Renal pelvis (tissue), 1 donor: ENCODE measurements at regions not wholly inside any gene's neighbourhood (a gene's known extent, or its start where the extent isn't known, plus 50 kb on each side); places are given as distances from the start of the nearest gene placed in this dataset.

ENCODE experiments used
- DNase-seq: peaks from one replicate; pipeline ENCODE4 v3.0.0-alpha.2; 2013

DNA sequence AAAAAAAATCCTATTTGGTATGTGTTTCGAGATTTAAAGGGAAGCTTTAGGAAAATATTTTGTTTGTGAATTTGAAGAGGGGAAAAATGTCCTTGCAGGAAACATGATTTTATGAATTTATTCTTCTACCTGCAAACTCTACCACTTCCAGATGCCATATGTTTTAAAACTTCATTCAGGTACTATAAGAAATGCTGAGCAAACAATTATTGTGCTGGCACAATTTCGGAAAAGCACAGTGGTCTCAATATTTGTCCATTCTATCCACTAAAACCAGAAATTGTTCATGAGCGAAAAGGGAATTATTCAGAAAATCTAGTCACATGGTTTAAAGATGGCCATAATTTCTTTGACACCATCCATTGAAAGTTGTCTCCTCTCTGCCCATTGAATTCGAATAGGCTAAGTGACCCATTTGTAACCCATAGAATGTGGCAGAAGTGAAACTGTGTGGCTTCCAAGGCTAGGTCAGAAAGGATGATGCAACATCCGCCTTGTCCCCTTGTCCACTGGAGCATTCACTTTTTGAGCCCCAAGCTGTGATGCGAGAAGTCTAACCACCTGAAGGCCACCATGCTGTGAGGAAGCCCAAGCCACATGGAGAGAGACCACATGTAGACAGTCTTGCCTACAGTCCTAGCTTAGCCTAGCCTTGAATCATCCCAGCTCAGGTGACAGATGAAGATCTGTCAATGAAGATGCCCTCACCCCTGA lies 189.8 kb upstream of the PRKCQ start:
- DNase-seq, result no peak

DNA sequence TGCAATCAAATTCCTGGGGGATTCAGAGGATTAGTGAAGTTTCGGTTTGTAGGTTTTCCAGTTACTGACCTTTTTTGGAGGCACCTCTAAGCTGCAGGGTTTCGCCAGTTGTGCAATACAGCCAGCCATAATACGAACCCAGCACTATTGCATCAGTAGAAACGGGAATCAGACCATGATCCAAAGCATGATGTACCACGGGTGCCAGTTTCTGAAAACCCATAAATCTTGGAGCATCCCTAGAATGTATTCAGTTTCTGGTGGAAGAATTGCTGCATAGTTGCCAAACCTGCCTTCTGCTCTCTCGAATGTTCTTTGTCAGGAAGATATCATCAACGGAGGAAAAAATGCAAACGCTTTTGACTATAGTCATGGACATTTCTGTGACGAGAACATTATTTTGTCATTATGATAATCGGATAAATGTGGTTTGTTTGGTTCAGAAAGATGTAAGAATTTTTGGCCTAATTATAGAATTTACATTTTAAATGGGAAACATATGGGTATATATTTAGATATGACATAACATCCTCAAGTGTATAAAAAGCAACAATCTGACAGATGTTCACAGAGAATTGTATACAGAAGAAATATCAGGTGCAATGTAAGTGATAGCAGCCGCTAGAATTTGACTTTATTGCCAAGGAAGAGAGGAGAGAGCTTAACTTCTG lies 186.2 kb upstream of the PRKCQ start:
- no peak for DNase-seq

DNA sequence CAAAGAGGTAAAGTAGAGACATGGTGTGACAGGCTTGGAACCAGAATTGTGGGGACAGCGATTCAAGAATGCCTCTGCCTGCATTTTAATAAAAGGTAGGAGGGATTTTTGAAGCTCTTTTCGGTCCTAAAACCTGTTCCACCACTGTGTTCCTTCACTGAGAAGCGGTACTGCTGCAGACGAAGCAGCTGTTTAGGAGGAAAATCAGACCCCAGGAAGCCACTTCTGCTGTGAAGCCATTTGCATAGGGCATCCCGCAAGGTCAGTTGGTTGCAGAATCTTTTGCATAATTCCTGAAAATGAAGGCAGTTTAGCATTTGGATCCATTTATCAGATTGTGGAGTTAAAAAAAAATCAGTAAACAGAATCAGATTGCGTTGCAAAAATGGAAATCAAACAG lies 183.3 kb upstream of the PRKCQ start:
- DNase-seq, result no peak

DNA sequence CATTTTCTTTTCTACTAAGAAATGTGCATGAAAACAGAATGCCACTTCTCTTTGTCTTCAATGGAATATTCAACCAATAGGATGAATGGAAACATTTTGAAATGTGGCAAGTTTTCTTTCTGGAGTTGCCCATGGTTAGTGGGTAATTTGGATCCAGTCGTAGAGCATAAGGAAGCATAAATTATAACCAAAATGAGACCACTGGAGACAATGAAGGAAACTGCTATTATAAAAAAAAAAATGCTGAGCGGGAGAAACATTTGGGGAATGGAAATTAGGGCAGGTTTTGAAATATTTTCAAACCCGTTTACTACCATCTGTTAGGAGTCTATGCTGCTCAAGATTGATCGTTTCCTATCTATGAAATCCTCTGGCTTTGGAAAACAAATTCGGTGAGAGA lies 182.9 kb upstream of the PRKCQ start:
- no peak for DNase-seq

DNA sequence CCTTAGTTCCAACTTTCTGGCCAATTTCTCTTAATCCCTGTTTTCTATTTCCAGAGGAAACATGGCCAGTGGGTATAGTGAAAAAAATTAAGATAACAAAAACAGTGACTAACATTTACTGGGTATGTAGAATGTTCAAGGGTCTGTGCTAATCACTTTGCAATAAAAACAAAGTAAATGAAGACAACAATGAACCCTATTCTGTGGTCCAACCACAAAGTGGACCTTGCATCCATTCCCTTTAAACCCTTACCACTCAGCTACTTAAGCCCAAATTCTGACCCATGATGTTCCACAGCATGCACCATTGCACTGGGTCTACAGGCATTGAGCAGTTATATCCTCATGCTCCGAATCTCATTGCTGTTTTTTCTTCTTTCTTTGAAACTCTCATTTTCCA lies 179.9 kb upstream of the PRKCQ start:
- no peak for DNase-seq

DNA sequence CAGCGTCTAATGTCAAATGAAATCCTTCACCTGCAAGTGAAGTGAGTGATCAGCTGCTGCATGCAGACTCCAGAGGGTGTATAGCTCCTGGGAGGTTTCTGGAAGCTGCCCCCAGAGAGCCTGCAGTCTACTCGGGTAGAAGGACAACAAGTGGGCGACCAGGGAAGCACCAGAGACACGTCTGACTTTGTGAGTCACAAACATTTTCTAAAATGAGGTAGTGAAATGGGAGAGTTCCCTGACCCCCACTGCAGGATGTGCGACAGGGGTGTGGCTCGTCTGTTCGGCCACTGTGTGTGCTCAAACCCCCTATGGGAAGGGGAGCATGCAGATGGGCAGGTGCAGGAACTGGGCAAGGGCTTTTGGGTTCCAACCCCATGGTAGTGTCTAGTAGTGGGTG lies 177.1 kb upstream of the PRKCQ start:
- no peak for DNase-seq

DNA sequence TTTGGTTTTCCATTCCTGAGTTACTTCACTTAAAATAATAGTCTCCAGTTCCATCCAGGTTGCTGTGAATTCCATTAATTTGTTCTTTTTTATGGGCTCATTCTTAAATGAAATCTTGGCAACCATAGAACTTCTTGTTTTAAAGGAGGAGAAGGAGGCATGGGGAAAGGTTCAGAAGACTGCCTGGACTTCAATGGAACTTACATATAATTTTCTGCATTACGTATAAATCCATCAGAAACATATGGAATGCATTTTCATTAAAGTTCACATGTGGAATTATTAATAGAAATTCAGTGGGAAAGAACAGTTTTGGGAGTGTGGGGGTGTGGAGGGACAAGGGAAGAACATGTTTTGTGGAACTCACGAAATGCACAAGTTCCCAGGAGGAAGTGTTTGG lies 176.6 kb upstream of the PRKCQ start:
- no peak for DNase-seq

DNA sequence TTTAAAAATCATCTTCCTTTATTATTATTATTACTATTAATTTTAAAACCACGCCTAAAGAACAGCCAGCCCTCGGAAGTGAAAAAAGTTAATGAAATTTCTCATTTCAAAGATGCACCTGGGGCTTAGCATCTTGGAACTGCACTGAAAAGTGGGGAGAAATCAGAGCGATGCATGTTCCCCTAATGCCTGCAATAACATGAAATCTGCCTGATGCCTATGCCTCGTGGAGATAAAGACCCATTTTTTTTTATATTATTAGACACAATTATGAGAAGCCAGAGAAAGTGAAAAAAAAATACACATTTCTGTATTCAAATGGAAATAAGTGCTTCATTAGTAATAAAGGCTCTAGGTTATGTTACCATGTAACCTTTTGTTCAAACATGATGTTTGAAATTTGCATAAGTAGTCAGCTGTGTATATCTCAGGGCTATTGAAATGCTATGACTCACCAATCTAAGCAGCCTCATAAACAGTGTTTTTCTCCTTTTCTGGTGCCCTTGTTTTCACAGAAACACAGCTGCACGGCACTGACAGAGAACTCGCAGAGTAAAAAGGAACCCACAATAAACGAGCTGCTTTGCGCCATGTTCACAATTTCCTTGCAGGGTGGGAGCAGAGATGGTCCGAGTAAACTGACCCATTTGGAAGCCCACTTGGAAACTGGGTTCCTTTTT lies 175.8 kb upstream of the PRKCQ start:
- no peak for DNase-seq

DNA sequence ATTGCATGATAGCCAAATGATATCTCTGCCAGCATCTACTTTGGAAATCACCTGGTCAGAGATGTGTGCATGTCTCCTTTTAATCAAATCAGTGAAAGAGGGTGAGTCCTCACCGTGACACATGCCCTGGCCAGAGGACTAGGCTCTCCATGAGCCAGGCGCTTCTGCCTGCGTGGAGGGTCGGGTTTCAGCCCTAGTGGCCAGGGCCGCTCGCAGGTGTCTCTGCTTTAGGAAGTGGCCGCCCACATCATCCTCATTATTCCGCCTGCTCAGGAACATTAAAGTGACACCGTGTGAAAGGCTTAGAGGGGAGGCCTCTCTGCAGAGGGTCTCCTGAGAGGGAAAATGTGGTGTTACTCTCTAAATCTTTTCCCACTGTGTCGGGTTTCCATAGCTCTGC lies 173.6 kb upstream of the PRKCQ start:
- no peak for DNase-seq

DNA sequence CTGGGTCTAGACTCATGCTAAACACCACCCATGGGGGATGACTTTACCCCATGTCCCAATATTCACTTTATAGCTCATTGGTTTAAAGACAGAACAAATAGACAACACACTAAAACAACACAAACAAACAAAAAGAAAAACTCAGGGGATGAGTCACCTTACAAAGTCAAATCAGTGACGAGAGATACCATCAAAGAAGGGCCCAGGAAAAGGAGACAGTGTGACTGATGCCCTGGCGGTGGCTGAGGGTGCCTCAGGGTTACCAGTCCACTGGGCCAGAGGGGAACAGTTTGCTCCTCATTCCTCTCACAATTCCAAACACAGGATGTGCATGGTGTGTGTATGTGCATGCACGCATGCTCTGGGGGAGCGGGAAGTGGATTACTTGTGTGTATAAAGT lies 171.3 kb upstream of the PRKCQ start:
- no peak for DNase-seq

DNA sequence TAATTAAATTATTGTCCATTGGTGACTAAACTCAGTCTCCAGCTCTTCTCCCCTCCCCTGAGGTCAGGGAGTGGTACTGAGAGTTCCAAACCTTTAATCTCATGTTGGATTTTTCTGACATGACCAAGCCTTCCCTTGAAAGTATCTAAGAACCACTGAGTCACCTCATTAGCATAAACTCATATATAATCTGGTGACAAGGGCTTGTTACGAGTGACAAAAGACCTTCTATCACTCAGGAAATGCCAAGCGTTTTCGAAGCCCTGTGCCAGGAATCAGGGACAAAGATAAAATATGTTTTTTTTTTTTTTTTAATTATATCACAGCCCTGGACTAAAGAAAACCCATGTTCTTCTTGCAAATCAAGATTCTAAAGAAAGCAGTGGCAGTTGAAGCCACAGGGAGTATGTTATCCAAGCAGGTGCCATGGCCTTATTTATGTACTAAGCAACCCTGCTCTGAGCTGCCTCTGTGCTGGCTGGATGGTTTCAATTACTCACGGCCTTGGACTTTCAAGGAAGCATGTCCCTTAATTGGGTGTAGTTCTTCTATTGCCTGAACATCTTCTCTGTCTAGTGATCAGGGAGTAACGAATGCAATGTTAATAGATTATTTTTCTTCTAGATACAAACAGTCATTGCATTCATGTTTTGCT lies 169.0 kb upstream of the PRKCQ start:
- peak; percentile 17 for DNase-seq

DNA sequence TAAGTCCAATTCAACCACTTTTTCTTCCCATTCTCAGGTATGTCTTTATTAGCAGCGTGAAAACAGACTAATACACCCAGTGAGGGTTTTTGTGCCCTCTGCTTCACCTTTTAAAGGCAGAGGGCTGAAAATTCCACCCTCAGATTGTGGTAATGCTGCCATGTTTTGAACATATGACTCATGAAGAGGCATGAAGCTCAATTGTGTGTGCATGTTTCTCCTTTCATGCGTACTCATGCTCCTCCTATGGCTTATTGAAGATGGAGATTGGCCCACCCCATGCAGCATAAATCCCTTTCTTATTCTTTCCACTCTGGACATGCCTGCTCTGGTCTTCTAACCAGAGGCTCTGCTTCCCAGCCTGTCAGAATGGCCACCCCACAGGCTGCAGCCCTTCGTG lies 168.0 kb upstream of the PRKCQ start:
- no peak for DNase-seq

DNA sequence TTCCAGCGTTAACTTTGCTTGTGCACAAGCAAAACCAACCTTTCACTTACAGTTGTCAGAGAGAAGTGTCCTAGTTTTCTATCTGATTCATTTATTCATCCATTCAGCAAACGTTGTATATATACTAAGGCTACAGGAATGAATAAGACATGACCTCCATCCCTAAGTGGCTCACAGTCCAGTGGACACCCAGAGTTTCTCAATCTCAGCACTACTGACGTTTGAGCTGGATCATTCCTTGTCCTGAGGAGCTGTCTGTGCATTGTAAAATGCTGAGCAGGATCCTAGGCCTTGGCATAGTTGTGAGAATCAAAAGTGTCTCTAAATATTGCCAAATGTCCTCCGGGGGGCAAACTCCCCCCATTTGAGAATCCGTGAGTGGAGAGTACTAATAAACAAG lies 166.7 kb upstream of the PRKCQ start:
- DNase-seq, result no peak

DNA sequence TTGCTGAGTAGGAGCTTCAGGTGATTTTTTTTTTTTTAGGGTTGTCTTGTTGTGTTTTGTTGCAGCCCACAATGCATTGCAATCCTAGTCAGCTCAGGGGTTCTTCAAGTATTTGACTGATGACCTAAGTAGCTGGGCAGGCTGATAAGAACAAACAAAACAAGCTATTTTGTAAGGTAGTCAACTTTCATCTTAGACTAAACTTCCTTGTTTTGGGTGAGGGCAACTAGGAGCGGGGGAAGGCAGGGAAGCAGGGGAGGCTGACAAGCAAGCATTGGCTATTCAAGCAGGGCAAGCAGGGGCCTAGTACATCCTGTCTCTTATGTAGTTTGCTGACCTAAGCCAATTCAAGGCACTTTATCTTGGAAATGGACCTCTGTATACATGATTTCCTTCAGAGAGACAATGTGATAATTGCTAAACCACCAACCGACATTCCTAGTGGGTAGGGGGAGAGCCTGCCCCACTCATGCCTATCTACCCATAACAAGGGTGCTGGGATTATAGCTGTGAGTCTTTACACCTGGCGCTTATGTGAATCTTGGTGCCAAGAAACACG lies 163.3 kb upstream of the PRKCQ start:
- no peak for DNase-seq

DNA sequence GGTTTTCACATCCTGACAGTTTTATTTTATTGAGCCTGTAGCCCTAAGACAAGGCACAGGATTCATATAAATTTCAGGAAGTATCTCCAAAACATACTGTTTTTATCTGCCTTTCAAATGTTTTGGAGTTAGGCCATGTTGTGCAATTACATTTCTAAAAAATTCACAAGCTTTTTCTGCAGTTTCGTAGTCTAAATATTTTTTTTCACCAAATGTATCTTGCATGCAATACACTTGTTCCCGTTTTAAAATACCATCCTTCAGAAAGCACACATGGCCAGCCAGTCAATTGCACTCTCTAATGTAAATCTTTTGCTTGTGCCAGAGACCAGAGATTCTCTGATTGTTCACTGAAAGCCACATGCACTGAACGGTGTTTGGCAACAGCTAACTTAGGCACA lies 161.5 kb upstream of the PRKCQ start:
- no peak for DNase-seq

DNA sequence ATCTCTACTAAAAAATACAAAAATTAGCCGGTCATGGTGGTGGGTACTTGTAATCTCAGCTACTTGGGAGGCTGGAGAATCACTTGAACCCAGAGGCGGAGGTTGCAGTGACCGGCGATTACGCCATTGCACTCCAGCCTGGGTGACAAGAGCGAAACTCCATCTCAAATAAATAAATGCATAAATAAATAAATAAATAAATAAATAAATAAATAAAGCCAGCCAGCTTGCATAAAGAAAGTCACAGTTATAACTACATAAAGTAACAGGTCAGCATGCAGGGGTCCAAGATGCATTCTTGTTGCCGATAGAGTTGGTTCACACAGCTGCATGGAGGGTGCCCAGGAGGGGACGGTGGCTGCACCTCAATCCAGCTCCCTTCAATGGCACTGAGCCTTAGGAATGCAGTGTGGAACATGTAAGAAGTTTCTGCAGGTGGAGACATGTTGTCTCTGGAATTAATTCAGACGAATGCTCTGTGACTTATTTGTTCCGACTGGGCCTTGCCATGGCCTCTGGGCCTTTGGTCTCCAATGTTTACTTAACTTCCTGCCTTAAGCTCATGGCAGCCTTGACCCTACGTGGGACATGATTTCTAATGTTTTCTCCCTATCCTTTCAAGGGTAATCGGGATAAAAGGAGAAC lies 159.6 kb upstream of the PRKCQ start:
- DNase-seq, result no peak

DNA sequence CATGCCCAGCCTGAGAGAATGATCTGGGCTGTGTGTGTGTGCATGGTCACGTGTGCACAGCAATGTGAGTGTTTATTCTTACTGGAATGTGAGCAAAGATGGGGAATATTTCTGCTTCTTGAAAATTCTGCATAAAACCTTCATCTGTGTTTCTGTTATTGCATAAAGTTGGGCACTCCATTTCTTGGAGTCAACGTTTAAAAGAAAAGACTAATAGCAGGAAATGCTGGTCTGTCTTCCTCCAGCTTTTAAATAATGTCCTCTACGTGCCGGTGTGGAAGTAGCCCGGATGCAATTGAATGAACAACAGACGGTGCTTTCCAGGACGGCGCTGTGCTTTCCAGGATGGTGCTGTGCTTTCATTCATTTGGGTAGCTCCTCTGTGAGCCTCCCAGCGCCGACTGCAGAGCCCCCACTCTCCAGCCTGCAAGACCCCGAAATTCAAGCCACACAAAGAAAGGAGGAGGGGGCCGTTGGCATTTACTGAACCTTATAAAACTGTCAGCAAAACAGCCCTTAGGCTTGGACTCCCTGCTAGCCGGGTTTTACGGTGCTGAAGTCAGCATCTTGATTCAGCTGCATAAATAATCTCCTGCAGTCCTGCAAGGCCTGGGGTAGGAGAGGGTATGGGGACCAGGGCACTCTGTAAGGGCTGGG lies 158.2 kb upstream of the PRKCQ start:
- no peak for DNase-seq

DNA sequence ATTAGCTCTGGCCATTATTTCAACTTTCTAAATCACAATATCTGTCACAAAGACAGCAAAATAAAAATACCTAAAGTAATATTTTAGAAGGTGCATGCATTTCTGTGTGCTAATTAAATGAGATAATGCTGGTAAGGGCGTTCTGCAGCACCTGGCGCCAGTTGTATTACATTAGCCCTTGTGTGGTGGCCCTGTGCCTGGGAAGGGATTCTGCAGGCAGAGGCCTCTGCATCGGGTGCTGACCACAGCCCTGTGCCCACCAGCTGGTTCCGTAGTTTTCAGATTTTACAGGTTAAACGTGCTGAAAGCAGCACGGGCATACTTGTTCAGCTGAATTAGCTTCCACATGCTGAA lies 157.7 kb upstream of the PRKCQ start:
- no peak for DNase-seq

DNA sequence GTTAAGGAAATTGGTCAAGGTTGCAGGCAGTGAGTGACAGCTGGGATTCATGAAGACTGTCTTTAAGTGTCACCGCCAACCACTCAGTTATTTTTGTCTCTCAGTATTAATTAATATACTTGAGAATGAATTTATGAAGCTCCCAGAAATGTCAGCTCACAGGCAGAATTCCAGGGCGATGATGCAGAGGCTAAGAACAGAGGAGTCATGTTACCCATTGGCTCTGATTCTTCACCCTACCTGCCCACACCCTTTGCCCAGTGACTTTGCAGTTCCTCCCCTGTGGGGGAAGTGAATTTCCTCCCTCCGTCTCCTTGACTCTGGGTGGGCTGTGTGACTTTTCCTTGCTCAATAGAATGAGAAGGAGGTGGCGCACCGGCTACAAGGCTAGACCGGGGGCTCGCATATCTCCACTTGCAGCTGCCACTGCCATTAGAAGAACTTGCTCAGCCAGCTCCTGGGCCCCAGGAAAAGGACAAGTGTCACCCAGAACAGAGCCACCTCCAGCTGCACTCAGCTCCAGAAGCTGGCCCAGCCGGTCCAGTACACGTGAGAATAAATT lies 157.1 kb upstream of the PRKCQ start:
- peak; percentile 42 for DNase-seq

DNA sequence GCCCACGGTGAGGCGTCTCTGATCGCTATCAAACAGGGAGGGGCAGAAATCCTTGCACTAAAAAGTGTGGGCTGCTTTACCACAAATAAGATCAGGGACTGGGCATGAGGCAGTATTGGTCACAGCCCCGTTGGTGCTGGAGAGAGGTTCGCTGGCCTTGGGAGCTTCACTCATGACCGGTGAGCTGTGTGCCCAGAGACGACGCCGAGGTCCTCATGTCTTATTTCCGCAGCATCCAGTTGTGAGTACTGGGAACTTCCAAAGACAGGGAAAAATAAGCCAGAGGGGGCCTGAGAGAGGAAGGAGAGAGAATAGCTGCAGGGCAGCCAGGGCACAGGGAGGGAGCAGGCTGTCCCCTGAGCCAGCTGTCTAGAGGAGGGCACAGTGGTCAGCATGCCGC lies 154.2 kb upstream of the PRKCQ start:
- DNase-seq, result no peak

DNA sequence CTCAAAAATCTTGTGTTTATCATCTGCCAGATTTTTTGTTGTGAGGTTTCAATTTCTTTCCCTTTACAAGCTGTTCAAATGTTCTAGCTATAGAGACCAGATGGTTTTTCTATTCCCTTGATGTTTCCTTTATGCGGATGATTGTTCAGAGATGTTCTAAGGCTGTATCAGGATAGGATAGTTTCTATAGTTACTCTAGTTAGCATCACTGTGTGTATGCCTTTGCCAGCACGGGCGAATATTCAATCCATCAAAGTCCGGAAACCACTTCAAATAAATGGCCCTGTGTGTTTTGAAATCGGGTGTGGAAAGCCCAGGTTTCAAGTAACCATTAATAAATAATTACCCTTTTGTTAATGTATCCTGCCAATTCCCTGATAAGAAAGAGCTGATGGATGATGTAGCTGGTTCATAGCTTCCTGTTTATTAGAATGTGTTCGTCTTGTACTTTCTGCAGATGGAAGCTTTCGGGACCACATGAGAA lies 149.8 kb upstream of the PRKCQ start:
- no peak for DNase-seq
